ENCODE measurements at regions not wholly inside any gene's neighbourhood (a gene's known extent, or its start where the extent isn't known, plus 50 kb on each side); places are given as distances from the start of the nearest gene placed in this dataset.

GRCh38 chr7:144910411-144910810, 74.6 kb upstream of the TPK1 start:
- DNase-seq = no peak

- DNase-seq = no peak
These were observed 73.2 kb upstream of the TPK1 start for GRCh38 chr7:144908943-144909556.

GRCh38 chr7:144908324-144908723, 72.5 kb upstream of the TPK1 start:
- DNase-seq = no peak

GRCh38 chr7:144907577-144907976, 71.7 kb upstream of the TPK1 start:
- no peak for DNase-seq

- DNase-seq = no peak
These were observed 67.3 kb upstream of the TPK1 start for GRCh38 chr7:144903201-144903600.

- no peak for DNase-seq
These were observed 56.9 kb upstream of the TPK1 start for GRCh38 chr7:144892761-144893160.
